K562 (cell line): ENCODE measurements at regions not wholly inside any gene's neighbourhood (a gene's known extent, or its start where the extent isn't known, plus 50 kb on each side); places are given as distances from the start of the nearest gene placed in this dataset.

Source experiments
- ATAC-seq: fragments of 200-7000 bp; cut with Tn5 transposase; 3 replicates; pipeline ENCODE4 v1.9.1; 2020; ENCODE audit warnings: moderate library complexity
- BruUV-seq: library from RNA; stranded (reverse); fragments of 400-500 nt; replicated peaks from 2 replicates; lab custom pipeline; 2021; lab: Mats Ljungman, UMichigan
- CTCF ChIA-PET: fragments of 300-600 bp; formaldehyde crosslinking; extraction: SDS; loops from one replicate; lab custom pipeline; 2021; ENCODE audit warnings: low intra/inter-chr PET ratio; lab: Yijun Ruan, JAX
- POLR2A ChIA-PET: fragments of 300-600, 350-650 bp; sonication (Branson Sonifier 250); formaldehyde crosslinking; extraction: SDS; loops from one replicate; lab custom pipeline; 2021; ENCODE audit warnings: antibody characterized with exemption, inconsistent platforms; lab: Yijun Ruan, JAX
- DNase-seq, 4 experiments: peaks; one replicate each; pipeline versions ENCODE4 v3.0.0 to v3.0.0-alpha.2; 2011 to 2018; ENCODE audit warnings: low spot score in 3 of 4, mixed read lengths in 3 of 4; ENCODE audit errors: extremely low read depth in 1 of 4
- FAIRE-seq: peaks from 2 replicates; lab custom pipeline; 2011; peaks lifted over from hg19 to GRCh38; lab: Jason Lieb, UNC
- H2AFZ ChIP-seq: 2 replicates; pipeline ENCODE4 v1.6.0; 2011; ENCODE audit warnings: low read depth, low read length, control low read depth, inconsistent platforms
- H3K27ac ChIP-seq: fragments of 200-600 bp; 3 replicates; pipeline ENCODE4 v1.8.0; 2011; ENCODE audit warnings: low read depth, mild to moderate bottlenecking, control low read depth, inconsistent platforms, low read length, moderate library complexity, mixed read lengths; ENCODE audit errors: extremely low read depth
- H3K27me3 ChIP-seq, 2 experiments: fragments of 300-600 bp in 1 of 2; 2 replicates in 1 of 2; 3 replicates in 1 of 2; pipeline versions ENCODE4 v1.6.0 to v1.8.0; 2011; ENCODE audit warnings: inconsistent platforms in 2 of 2, low read length in 2 of 2, mild to moderate bottlenecking in 1 of 2, mixed read lengths in 1 of 2, moderate library complexity in 1 of 2; ENCODE audit not compliant: control insufficient read depth in 2 of 2, insufficient read depth in 2 of 2
- H3K36me3 ChIP-seq: fragments of 300-600 bp; 3 replicates; pipeline ENCODE4 v1.8.0; 2011; ENCODE audit warnings: mild to moderate bottlenecking, low read length, inconsistent platforms; ENCODE audit not compliant: control insufficient read depth, insufficient read depth
- H3K4me1 ChIP-seq, 2 experiments: fragments of 200-600 bp in 1 of 2; replicated peaks in 1 of 2; 2 replicates in 1 of 2; 3 replicates in 1 of 2; pipeline versions ENCODE4 v1.5.1 to v1.8.0; 2011; ENCODE audit warnings: inconsistent platforms in 2 of 2, low read length in 2 of 2, mild to moderate bottlenecking in 1 of 2, mixed read lengths in 1 of 2, moderate library complexity in 1 of 2; ENCODE audit not compliant: control insufficient read depth in 2 of 2, insufficient read depth in 2 of 2
- H3K4me2 ChIP-seq: 2 replicates; pipeline ENCODE4 v1.6.1; 2011; ENCODE audit warnings: low read length, control low read depth, inconsistent platforms, mixed read lengths; ENCODE audit not compliant: insufficient read depth
- H3K4me3 ChIP-seq: fragments of 200-600 bp; sonication (generic), shearing (Covaris generic); 2 replicates; pipeline ENCODE4 v1.5.1; 2016; ENCODE audit warnings: control low read depth, inconsistent platforms
- H3K79me2 ChIP-seq: fragments of 200-600 bp; 3 replicates; pipeline ENCODE4 v1.8.0; 2011; ENCODE audit warnings: low read length, inconsistent platforms; ENCODE audit not compliant: control insufficient read depth, insufficient read depth
- H3K9ac ChIP-seq, 2 experiments: 2 replicates each; pipeline versions ENCODE4 v1.6.0 to v1.6.1; 2011; ENCODE audit warnings: low read depth in 2 of 2, low read length in 2 of 2, control low read depth in 1 of 2, inconsistent platforms in 1 of 2, mild to moderate bottlenecking in 1 of 2, mixed read lengths in 1 of 2; ENCODE audit not compliant: insufficient read depth in 1 of 2
- H3K9me1 ChIP-seq: one replicate; pipeline ENCODE4 v1.6.0; 2011; ENCODE audit warnings: inconsistent platforms, mild to moderate bottlenecking, low read length, moderate library complexity; ENCODE audit not compliant: control insufficient read depth, insufficient read depth
- H3K9me3 ChIP-seq: replicated peaks from 2 replicates; pipeline ENCODE4 v1.5.1; 2011; ENCODE audit warnings: low read depth, low read length, inconsistent platforms; ENCODE audit not compliant: control insufficient read depth, insufficient read depth
- H4K20me1 ChIP-seq: replicated peaks from 2 replicates; pipeline ENCODE4 v1.6.1; 2011; ENCODE audit warnings: low read length, inconsistent platforms, mixed read lengths; ENCODE audit not compliant: control insufficient read depth, insufficient read depth
- C11orf30 ChIP-seq: fragments of 450-650 bp; IDR thresholded peaks from 2 replicates; pipeline ENCODE4 v1.6.1; 2016; ENCODE audit warnings: low read depth, mild to moderate bottlenecking
- CBX1 ChIP-seq: sonication (generic); IDR thresholded peaks from 2 replicates; pipeline ENCODE4 v1.6.1; 2016; ENCODE audit warnings: antibody characterized with exemption, low read depth, mild to moderate bottlenecking
- SIN3B ChIP-seq: fragments of 450-650 bp; IDR thresholded peaks from 2 replicates; pipeline ENCODE4 v1.6.1; 2017; ENCODE audit warnings: low read depth, mild to moderate bottlenecking, moderate library complexity
- ZNF395 ChIP-seq: fragments of 200-800 bp; sonication (Bioruptor generic); IDR thresholded peaks from 2 replicates; pipeline ENCODE4 v1.6.1; 2017; ENCODE audit warnings: missing genetic modification characterization, missing compliant biosample characterization
- WGBS: fragments of 100-300 bp; shearing (Covaris generic); methylation state at CpG from one replicate; pipeline ENCODE4 v1.1.6; 2016; ENCODE audit warnings: low coverage, mixed read lengths; ENCODE audit not compliant: insufficient coverage; ENCODE audit errors: missing lambda C conversion rate; 5-methylcytosine and 5-hydroxymethylcytosine counted together
- in situ Hi-C: fragments of 300-500 bp; cut with MboI; formaldehyde crosslinking; loops from 4 replicates; pipeline ENCODE4 v1.15.0; 2018; ENCODE audit warnings: inconsistent platforms, mixed read lengths
- intact Hi-C: fragments of 100-400 bp; cut with micrococcal nuclease; formaldehyde crosslinking; loops from 2 replicates; pipeline ENCODE4 v1.14.2; 2022

DNA sequence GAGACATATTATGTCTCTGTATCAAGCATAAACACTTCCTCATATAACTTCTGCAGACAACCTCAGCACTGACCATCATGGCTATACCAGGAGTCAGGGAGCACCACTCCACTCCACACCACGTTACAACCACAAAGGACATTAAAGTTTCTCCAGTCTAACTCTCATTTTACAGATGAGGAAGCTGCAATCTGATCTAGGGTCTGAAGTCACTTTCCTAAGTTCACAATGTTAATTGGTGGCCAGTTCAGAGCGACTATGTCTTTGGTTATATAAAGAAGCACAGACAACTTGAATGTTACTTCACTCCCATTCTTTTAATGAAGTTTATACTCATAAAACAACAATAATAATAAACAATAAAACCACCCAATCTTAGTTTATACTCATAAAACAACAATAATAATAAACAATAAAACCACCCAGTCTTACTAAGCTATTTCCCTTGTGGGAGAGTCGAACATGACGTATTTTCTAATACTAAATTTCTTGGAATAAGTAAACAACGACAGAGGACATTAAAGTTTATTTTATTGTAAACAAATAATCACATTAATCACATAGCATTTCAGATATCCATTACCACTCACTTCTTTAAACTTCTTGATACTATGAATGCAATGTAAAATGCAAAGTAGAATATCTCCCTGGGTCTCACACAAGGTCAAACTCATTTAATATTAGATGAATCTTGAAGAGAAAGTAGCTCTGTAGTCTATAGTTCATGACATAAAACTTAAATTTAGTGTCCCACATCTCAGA, 72.4 kb upstream of the SSTR1 start:
- no peak overlapping the region for H3K4me2 ChIP-seq
- no peak for FAIRE-seq

More for the DNA sequence above, 72.4 kb upstream of the SSTR1 start:
- Histone ChIP-seq H3K9me3 (no peaks in the 10 kb centered on the region), H3K9me1 (no peaks in the 10 kb centered on the region), H3K79me2 (no peaks in the 10 kb centered on the region), H3K9ac (no peak overlapping the region), H3K4me1 (no peaks in the 10 kb centered on the region), H3K36me3 (no peaks in the 10 kb centered on the region), H3K4me3 (no peak overlapping the region), H3K27ac (no peak overlapping the region), H3K27me3 (no peaks in the 10 kb centered on the region), H4K20me1 (no peaks in the 10 kb centered on the region), H2AFZ (no peak overlapping the region)
- ChIA-PET CTCF (no interaction called here), POLR2A (no interaction called here)
- 0% methylated on average over 5 of the region's 5 CpGs for WGBS
- ATAC-seq (no peak), DNase-seq (no peak)
- in situ Hi-C loops = no loop called here
- TF ChIP-seq SIN3B (no peak), CBX1 (no peak), C11orf30 (no peak), ZNF395 (CRISPR knock-in tag) (no peak)
- no TSS peak for BruUV-seq
- intact Hi-C loops = no loop called here
